ENCODE measurements at regions not wholly inside any gene's neighbourhood (a gene's known extent, or its start where the extent isn't known, plus 50 kb on each side); places are given as distances from the start of the nearest gene placed in this dataset.

GRCh38 chr7:42627101-42627500 is 284.8 kb downstream of the C7orf25 start:
- Histone ChIP-seq H3K27me3 (ENCODE audit: low read depth, low read length) (no peaks in the 10 kb centered on the region), H3K4me2 (ENCODE audit: low read length) (no peak overlapping the region), H3K4me3 (ENCODE audit: low read length) (no peak overlapping the region), H4K20me1 (ENCODE audit: insufficient read depth, low read length) (no peaks in the 10 kb centered on the region), H3K27ac (ENCODE audit: low read length) (no peak overlapping the region), H3K36me3 (replicated peaks; ENCODE audit: low read depth, low read length) (no peaks in the 10 kb centered on the region), H3K79me2 (ENCODE audit: low read length) (no peaks in the 10 kb centered on the region), H2AFZ (ENCODE audit: low read depth, low read length) (no peak overlapping the region), H3K4me1 (ENCODE audit: low read length) (no peaks in the 10 kb centered on the region), H3K9ac (ENCODE audit: low read length) (no peak overlapping the region), H3K9me3 (ENCODE audit: insufficient read depth, low read length) (no peaks in the 10 kb centered on the region)
- TF ChIP-seq, protein P1, sequence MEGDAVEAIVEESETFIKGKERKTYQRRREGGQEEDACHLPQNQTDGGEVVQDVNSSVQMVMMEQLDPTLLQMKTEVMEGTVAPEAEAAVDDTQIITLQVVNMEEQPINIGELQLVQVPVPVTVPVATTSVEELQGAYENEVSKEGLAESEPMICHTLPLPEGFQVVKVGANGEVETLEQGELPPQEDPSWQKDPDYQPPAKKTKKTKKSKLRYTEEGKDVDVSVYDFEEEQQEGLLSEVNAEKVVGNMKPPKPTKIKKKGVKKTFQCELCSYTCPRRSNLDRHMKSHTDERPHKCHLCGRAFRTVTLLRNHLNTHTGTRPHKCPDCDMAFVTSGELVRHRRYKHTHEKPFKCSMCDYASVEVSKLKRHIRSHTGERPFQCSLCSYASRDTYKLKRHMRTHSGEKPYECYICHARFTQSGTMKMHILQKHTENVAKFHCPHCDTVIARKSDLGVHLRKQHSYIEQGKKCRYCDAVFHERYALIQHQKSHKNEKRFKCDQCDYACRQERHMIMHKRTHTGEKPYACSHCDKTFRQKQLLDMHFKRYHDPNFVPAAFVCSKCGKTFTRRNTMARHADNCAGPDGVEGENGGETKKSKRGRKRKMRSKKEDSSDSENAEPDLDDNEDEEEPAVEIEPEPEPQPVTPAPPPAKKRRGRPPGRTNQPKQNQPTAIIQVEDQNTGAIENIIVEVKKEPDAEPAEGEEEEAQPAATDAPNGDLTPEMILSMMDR (IDR thresholded peaks at IDR 0.05; ENCODE audit: low read depth, low read length): no peak
- TF ChIP-seq EZH2phosphoT487 (IDR thresholded peaks at IDR 0.05; ENCODE audit: low read depth): no peak

DNA sequence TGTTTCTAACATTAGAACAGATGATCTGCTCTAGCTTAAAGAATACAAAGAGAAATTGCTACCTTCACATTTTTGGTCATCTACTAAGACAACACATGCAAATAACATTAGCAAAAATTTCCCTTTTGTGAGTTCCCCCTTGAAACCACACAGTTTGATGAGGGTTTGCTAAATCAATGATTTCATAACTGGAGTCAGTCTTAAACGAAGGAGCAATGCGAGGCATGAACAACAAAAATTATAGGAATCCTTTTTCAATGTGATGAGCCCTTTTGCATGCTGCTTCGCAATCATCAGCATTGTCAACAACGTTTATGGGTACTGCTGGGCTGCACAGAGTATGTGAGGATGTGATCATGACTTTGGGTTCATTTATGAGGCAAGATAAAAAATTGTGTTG is 286.4 kb downstream of the C7orf25 start:
- no peak overlapping the region for H2AFZ ChIP-seq (ENCODE audit: low read depth, low read length)
- H3K4me3 ChIP-seq (ENCODE audit: low read length): no peak overlapping the region
- no peaks in the 10 kb centered on the region for H3K27me3 ChIP-seq (ENCODE audit: low read depth, low read length)
- no peak for TF ChIP-seq EZH2phosphoT487 (IDR thresholded peaks at IDR 0.05; ENCODE audit: low read depth)
- TF ChIP-seq, protein P1 (IDR thresholded peaks at IDR 0.05; ENCODE audit: low read depth, low read length): no peak
- no peaks in the 10 kb centered on the region for H3K4me1 ChIP-seq (ENCODE audit: low read length)
- no peak overlapping the region for H3K9ac ChIP-seq (ENCODE audit: low read length)
- no peak overlapping the region for H3K27ac ChIP-seq (ENCODE audit: low read length)
- H3K36me3 ChIP-seq (replicated peaks; ENCODE audit: low read depth, low read length): no peaks in the 10 kb centered on the region
- no peaks in the 10 kb centered on the region for H3K79me2 ChIP-seq (ENCODE audit: low read length)
- no peak overlapping the region for H3K4me2 ChIP-seq (ENCODE audit: low read length)
- H4K20me1 ChIP-seq (ENCODE audit: insufficient read depth, low read length): no peaks in the 10 kb centered on the region
- H3K9me3 ChIP-seq (ENCODE audit: insufficient read depth, low read length): no peaks in the 10 kb centered on the region

DNA sequence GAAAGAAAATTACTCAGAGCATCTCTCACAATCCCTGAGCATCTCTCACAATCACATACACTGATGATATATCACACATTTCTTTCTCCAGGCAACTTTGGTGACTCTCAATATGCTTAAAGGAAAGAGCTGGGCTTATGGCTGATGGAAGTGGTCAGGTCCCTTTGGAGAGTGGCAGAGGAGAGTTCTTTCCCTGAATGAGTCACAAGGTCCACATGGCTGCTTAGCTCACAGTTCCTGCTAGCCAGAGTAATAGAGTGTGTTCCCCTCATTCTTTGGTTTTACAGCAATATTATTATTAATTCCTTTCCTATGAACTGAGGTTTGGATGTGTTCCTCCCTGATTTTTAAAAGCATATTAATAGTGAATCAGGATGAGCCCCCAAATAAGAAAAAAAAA is 287.4 kb downstream of the C7orf25 start:
- no peaks in the 10 kb centered on the region for H3K9me3 ChIP-seq (ENCODE audit: insufficient read depth, low read length)
- H3K4me2 ChIP-seq (ENCODE audit: low read length): no peak overlapping the region
- no peak overlapping the region for H3K9ac ChIP-seq (ENCODE audit: low read length)
- H3K4me1 ChIP-seq (ENCODE audit: low read length): no peaks in the 10 kb centered on the region
- H4K20me1 ChIP-seq (ENCODE audit: insufficient read depth, low read length): no peaks in the 10 kb centered on the region
- H2AFZ ChIP-seq (ENCODE audit: low read depth, low read length): no peak overlapping the region
- H3K79me2 ChIP-seq (ENCODE audit: low read length): no peaks in the 10 kb centered on the region
- TF ChIP-seq, protein P1 (IDR thresholded peaks at IDR 0.05; ENCODE audit: low read depth, low read length): no peak
- TF ChIP-seq EZH2phosphoT487 (IDR thresholded peaks at IDR 0.05; ENCODE audit: low read depth): no peak
- no peak overlapping the region for H3K4me3 ChIP-seq (ENCODE audit: low read length)
- H3K36me3 ChIP-seq (replicated peaks; ENCODE audit: low read depth, low read length): no peaks in the 10 kb centered on the region
- H3K27ac ChIP-seq (ENCODE audit: low read length): no peak overlapping the region
- H3K27me3 ChIP-seq (ENCODE audit: low read depth, low read length): no peaks in the 10 kb centered on the region

- H3K9ac ChIP-seq (ENCODE audit: low read length): no peak overlapping the region
- H2AFZ ChIP-seq (ENCODE audit: low read depth, low read length): no peak overlapping the region
- no peak overlapping the region for H3K27ac ChIP-seq (ENCODE audit: low read length)
- no peaks in the 10 kb centered on the region for H4K20me1 ChIP-seq (ENCODE audit: insufficient read depth, low read length)
- H3K79me2 ChIP-seq (ENCODE audit: low read length): no peaks in the 10 kb centered on the region
- TF ChIP-seq EZH2phosphoT487 (IDR thresholded peaks at IDR 0.05; ENCODE audit: low read depth): no peak
- TF ChIP-seq, protein P1 (IDR thresholded peaks at IDR 0.05; ENCODE audit: low read depth, low read length): no peak
- H3K27me3 ChIP-seq (ENCODE audit: low read depth, low read length): no peaks in the 10 kb centered on the region
- no peaks in the 10 kb centered on the region for H3K36me3 ChIP-seq (replicated peaks; ENCODE audit: low read depth, low read length)
- no peaks in the 10 kb centered on the region for H3K9me3 ChIP-seq (ENCODE audit: insufficient read depth, low read length)
- no peaks in the 10 kb centered on the region for H3K4me1 ChIP-seq (ENCODE audit: low read length)
- H3K4me3 ChIP-seq (ENCODE audit: low read length): no peak overlapping the region
- no peak overlapping the region for H3K4me2 ChIP-seq (ENCODE audit: low read length)
Observed at GRCh38 chr7:42621543-42622219, 290.2 kb downstream of the C7orf25 start.
